Keratinocyte (primary cell): ENCODE measurements at regions not wholly inside any gene's neighbourhood (a gene's known extent, or its start where the extent isn't known, plus 50 kb on each side); places are given as distances from the start of the nearest gene placed in this dataset.

Experiments
- DNase-seq: peaks from one replicate; pipeline ENCODE4 v3.0.0-alpha.2; 2011; ENCODE audit warnings: low read depth, missing footprints, low spot score
- FAIRE-seq: peaks from 2 replicates; lab custom pipeline; 2011; peaks lifted over from hg19 to GRCh38; lab: Jason Lieb, UNC
- H2AFZ ChIP-seq: 2 replicates; pipeline ENCODE4 v1.6.0; 2012; ENCODE audit warnings: low read length, control low read depth, inconsistent platforms; ENCODE audit not compliant: control insufficient read depth
- H3K27ac ChIP-seq: 2 replicates; pipeline ENCODE4 v1.5.1; 2011; ENCODE audit warnings: low read length; ENCODE audit not compliant: control insufficient read depth, insufficient read depth
- H3K27me3 ChIP-seq: 3 replicates; pipeline ENCODE4 v1.6.0; 2011; ENCODE audit warnings: low read length; ENCODE audit not compliant: control insufficient read depth, insufficient read depth; ENCODE audit errors: extremely low read depth
- H3K36me3 ChIP-seq, 2 experiments: 2 replicates in 1 of 2; 3 replicates in 1 of 2; pipeline ENCODE4 v1.5.1; 2011; ENCODE audit warnings: low read length in 2 of 2, mild to moderate bottlenecking in 1 of 2; ENCODE audit not compliant: control insufficient read depth in 2 of 2, insufficient read depth in 2 of 2; ENCODE audit errors: extremely low read depth in 1 of 2
- H3K4me1 ChIP-seq: 3 replicates; pipeline ENCODE4 v1.5.1; 2011; ENCODE audit warnings: low read length; ENCODE audit not compliant: control insufficient read depth, insufficient read depth; ENCODE audit errors: extremely low read depth
- H3K4me2 ChIP-seq: 3 replicates; pipeline ENCODE4 v1.6.0; 2011; ENCODE audit warnings: low read depth, low read length; ENCODE audit not compliant: control insufficient read depth, insufficient read depth; ENCODE audit errors: extremely low read depth
- H3K4me3 ChIP-seq, 3 experiments: fragments of 200-600 bp in 1 of 3; sonication (generic) in 1 of 3; 2 replicates in 2 of 3; 3 replicates in 1 of 3; pipeline ENCODE4 v1.5.1; 2011 to 2016; ENCODE audit warnings: low read length in 3 of 3, mild to moderate bottlenecking in 3 of 3, control low read depth in 2 of 3, inconsistent platforms in 1 of 3, low read depth in 1 of 3, mixed read lengths in 1 of 3, mixed run types in 1 of 3, moderate library complexity in 1 of 3; ENCODE audit not compliant: control insufficient read depth in 2 of 3, insufficient read depth in 2 of 3; ENCODE audit errors: extremely low read depth in 1 of 3
- H3K79me2 ChIP-seq: 2 replicates; pipeline ENCODE4 v1.6.0; 2012; ENCODE audit warnings: low read length; ENCODE audit not compliant: control insufficient read depth, insufficient read depth
- H3K9ac ChIP-seq: 3 replicates; pipeline ENCODE4 v1.6.0; 2011; ENCODE audit warnings: low read length; ENCODE audit not compliant: control insufficient read depth, insufficient read depth; ENCODE audit errors: extremely low read depth
- H3K9me1 ChIP-seq: 3 replicates; pipeline ENCODE4 v1.6.0; 2011; ENCODE audit warnings: low read length; ENCODE audit not compliant: control insufficient read depth, insufficient read depth; ENCODE audit errors: extremely low read depth
- H3K9me3 ChIP-seq: 2 replicates; pipeline ENCODE4 v1.5.1; 2012; ENCODE audit warnings: low read depth, low read length; ENCODE audit not compliant: control insufficient read depth
- H4K20me1 ChIP-seq: 3 replicates; pipeline ENCODE4 v1.6.0; 2011; ENCODE audit warnings: low read length; ENCODE audit not compliant: control insufficient read depth, insufficient read depth; ENCODE audit errors: extremely low read depth
- EZH2 ChIP-seq: IDR thresholded peaks from one replicate; pipeline ENCODE4 v1.6.1; 2012; ENCODE audit warnings: inconsistent platforms, mild to moderate bottlenecking, low read length, moderate library complexity
- dilution Hi-C: fragments of 300-500 bp; cut with MboI; formaldehyde crosslinking; loops from one replicate; pipeline ENCODE4 v1.7.0; 2020; ENCODE audit warnings: low sequenced_read_pairs; ENCODE audit not compliant: extremely low pct_ligation_motif_present
- TF ChIP-seq, protein P1 (sequence below), 3 experiments: IDR thresholded peaks in 1 of 3; conservative IDR thresholded peaks in 1 of 3; optimal IDR thresholded peaks in 1 of 3; 2 replicates in 2 of 3; 3 replicates in 1 of 3; pipeline versions ENCODE3 to v1.5.1; 2011; ENCODE audit warnings: low read length in 3 of 3, mild to moderate bottlenecking in 3 of 3, moderate library complexity in 2 of 3, control low read depth in 1 of 3, inconsistent platforms in 1 of 3; ENCODE audit not compliant: insufficient read depth in 2 of 3; ENCODE audit errors: extremely low read depth in 1 of 3

DNA sequence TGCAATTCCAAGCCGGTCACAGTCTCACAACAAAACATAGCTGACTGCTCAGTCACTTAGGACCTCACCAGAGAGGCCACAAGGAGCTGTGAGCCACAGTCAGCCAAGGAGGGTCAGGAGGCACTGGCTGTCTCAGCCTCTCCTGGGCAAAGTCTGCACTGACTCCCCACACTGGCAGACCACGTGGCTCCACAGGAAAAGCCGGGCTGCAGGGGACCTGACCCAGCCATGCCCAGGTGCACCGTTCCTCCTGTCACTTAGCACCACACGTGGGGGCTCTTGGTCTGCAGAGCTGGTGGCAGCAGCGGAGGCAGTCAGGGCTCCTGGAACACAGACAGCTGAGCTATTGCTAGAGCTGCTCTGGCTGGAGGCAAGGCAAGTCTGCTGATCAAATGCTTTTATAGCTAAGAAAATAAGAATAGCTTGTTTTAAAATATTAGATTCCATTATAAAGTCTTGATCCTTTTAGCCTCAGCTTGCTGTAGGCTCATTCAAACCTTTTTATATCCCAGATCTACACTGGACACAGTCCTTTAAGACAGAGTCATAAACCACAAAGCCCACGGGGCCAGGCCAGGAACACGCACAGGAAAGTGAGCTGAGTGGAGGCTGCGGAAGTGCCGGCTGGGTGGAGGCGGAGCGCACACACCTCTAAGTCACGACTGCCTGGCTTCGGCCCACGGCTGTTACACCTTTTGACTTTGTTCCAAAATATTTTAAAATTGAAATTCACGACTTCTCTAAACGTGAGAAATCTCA is 744.1 kb downstream of the UQCRFS1 start:
- no peaks in the 10 kb centered on the region for H3K9me1 ChIP-seq
- no peak overlapping the region for H3K9ac ChIP-seq
- H3K4me3 ChIP-seq, result no peak overlapping the region
- no peaks in the 10 kb centered on the region for H3K27me3 ChIP-seq
- no peaks in the 10 kb centered on the region for H4K20me1 ChIP-seq
- H2AFZ ChIP-seq, result peak overlapping the region; percentile 30
- FAIRE-seq, result no peak
- no peaks in the 10 kb centered on the region for H3K79me2 ChIP-seq
- peak overlapping the region; percentile 30 for H3K4me2 ChIP-seq
- no peak for DNase-seq
- no peak overlapping the region for H3K27ac ChIP-seq
- dilution Hi-C loops, result no loop called here
- H3K36me3 ChIP-seq, result no peaks in the 10 kb centered on the region
- TF ChIP-seq, protein P1, sequence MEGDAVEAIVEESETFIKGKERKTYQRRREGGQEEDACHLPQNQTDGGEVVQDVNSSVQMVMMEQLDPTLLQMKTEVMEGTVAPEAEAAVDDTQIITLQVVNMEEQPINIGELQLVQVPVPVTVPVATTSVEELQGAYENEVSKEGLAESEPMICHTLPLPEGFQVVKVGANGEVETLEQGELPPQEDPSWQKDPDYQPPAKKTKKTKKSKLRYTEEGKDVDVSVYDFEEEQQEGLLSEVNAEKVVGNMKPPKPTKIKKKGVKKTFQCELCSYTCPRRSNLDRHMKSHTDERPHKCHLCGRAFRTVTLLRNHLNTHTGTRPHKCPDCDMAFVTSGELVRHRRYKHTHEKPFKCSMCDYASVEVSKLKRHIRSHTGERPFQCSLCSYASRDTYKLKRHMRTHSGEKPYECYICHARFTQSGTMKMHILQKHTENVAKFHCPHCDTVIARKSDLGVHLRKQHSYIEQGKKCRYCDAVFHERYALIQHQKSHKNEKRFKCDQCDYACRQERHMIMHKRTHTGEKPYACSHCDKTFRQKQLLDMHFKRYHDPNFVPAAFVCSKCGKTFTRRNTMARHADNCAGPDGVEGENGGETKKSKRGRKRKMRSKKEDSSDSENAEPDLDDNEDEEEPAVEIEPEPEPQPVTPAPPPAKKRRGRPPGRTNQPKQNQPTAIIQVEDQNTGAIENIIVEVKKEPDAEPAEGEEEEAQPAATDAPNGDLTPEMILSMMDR (optimal IDR thresholded peaks at IDR 0.05 in 1 of 3, IDR thresholded peaks at IDR 0.05 in 1 of 3, conservative IDR thresholded peaks at IDR 0.05 in 1 of 3; ENCODE audit: extremely low read depth in 1 of 3, insufficient read depth in 2 of 3, low read length in 3 of 3), result peak in 1 of 3 experiments; percentile 1
- TF ChIP-seq EZH2, result no peak
- H3K9me3 ChIP-seq, result no peaks in the 10 kb centered on the region
- H3K4me1 ChIP-seq, result peaks cover 11% of the 10 kb centered on the region

DNA sequence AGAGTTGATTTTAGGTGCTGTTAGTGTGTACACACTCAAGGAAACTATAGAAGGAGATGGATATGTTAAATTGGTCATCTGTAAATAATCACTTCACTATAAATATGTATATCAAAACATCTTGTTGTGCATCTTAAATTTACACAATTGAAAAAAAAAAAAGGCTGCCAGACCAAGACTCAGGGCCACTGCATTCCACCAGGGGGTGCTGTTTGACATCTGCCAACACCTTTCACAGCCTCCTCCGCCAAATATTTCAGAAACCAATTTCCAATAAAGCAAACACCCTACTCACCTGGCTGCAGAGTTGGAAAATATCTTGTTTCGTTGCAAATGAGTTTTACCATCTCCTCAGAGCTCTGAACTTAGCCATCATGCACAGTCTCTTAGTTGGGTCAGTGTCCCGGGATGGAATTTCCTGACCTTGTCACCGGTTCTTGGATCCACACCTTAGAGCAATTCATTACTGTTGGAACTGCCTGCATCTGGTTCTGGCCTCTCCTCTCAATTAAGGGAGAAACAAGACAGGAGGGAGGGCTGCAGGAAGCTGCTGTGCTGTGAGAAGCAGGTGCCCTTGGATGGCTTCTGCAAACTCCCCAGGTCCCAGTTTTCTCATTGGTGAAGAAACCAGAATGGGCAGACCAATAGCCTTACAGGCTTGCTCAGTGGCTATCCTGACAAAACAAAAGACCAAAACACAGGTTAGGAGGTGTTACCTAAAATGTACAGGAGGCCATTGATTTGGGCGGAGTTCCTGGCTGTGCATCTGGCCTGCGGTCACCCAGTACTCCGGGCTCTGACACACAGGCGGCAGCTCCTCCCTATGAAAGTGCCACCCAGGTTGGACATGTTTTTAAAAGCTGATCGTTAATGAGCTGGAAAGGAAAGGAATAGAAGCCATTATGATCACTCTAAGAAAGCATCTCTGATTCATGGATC is 746.6 kb downstream of the UQCRFS1 start:
- H3K4me3 ChIP-seq, result no peak overlapping the region
- H3K9me1 ChIP-seq, result no peaks in the 10 kb centered on the region
- dilution Hi-C loops, result no loop called here
- H4K20me1 ChIP-seq, result no peaks in the 10 kb centered on the region
- peaks cover 11% of the 10 kb centered on the region for H3K4me1 ChIP-seq
- FAIRE-seq, result no peak
- no peak overlapping the region for H2AFZ ChIP-seq
- DNase-seq, result no peak
- no peaks in the 10 kb centered on the region for H3K79me2 ChIP-seq
- no peak overlapping the region for H3K27ac ChIP-seq
- no peak overlapping the region for H3K4me2 ChIP-seq
- no peaks in the 10 kb centered on the region for H3K36me3 ChIP-seq
- TF ChIP-seq, protein P1 (optimal IDR thresholded peaks at IDR 0.05 in 1 of 3, IDR thresholded peaks at IDR 0.05 in 1 of 3, conservative IDR thresholded peaks at IDR 0.05 in 1 of 3; ENCODE audit: extremely low read depth in 1 of 3, insufficient read depth in 2 of 3, low read length in 3 of 3), result peak; percentile 55 to 66 (median 64)
- no peak for TF ChIP-seq EZH2
- H3K9me3 ChIP-seq, result no peaks in the 10 kb centered on the region
- no peaks in the 10 kb centered on the region for H3K27me3 ChIP-seq
- no peak overlapping the region for H3K9ac ChIP-seq
